ENCODE measurements at regions not wholly inside any gene's neighbourhood (a gene's known extent, or its start where the extent isn't known, plus 50 kb on each side); places are given as distances from the start of the nearest gene placed in this dataset.

- H3K9me3 ChIP-seq (ENCODE audit: low read length) = no peaks in the 10 kb centered on the region
- no peak overlapping the region for H2AFZ ChIP-seq (ENCODE audit: low read length)
- H3K9me2 ChIP-seq (ENCODE audit: insufficient read depth, low read length) = no peaks in the 10 kb centered on the region
- no peak overlapping the region for H3K4me2 ChIP-seq (ENCODE audit: low read length)
- no peaks in the 10 kb centered on the region for H4K20me1 ChIP-seq (ENCODE audit: insufficient read depth, low read length)
- ChIA-PET POLR2A (interaction anchor here (0.8 kb wide), 1 partner anchor 161 kb away, joined by 3 read pairs; no protein-coding TSS in a partner anchor), CTCF (ENCODE audit: unreplicated experiment) (no interaction called here)
- no peaks in the 10 kb centered on the region for H3K79me2 ChIP-seq (ENCODE audit: insufficient read depth, low read depth, low read length)
- TF ChIP-seq CTCF (conservative IDR thresholded peaks at IDR 0.05; ENCODE audit: low read length) (no peak), EZH2phosphoT487 (IDR thresholded peaks at IDR 0.05; ENCODE audit: borderline replicate concordance, low read depth, low read length) (no peak)
- no peak overlapping the region for H3K27ac ChIP-seq (ENCODE audit: low read depth, low read length, poor library complexity, severe bottlenecking)
- intact Hi-C loops (cut with micrococcal nuclease; ENCODE audit: unreplicated experiment) = no loop called here
- H3K36me3 ChIP-seq (ENCODE audit: insufficient read depth, low read length) = no peaks in the 10 kb centered on the region
- BruUV-seq (replicated peaks) = no TSS peak
- no peak overlapping the region for H3K4me3 ChIP-seq (ENCODE audit: low read depth, low read length, poor library complexity, severe bottlenecking)
- DNase-seq (ENCODE audit: low spot score) = no peak
- H3K4me1 ChIP-seq (ENCODE audit: insufficient read depth, low read length, poor library complexity, severe bottlenecking) = no peaks in the 10 kb centered on the region
Observed at GRCh38 chr3:139238281-139239030, 105.4 kb upstream of the MRPS22 start.

DNA sequence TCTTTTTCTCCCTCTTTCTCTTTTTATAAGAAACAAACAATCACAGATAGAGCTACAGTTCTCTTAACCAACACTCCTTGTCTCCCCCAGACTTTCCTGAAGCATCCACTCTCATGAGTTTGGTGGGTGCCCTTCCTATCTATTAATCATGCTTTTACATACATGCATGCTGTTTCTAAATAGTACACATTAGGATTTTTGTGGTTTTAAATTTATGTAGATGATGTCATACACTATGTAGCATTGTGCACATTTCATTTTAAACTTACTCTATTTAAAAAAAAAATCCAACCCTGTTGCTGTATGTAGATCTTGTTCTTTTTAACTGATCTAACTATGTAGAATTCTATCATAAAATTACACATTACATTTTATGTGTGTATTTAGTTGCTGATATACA, 104.3 kb upstream of the MRPS22 start:
- Histone ChIP-seq H3K36me3 (ENCODE audit: insufficient read depth, low read length) (no peaks in the 10 kb centered on the region), H2AFZ (ENCODE audit: low read length) (no peak overlapping the region), H3K4me2 (ENCODE audit: low read length) (no peak overlapping the region), H3K4me3 (ENCODE audit: low read depth, low read length, poor library complexity, severe bottlenecking) (no peak overlapping the region), H3K79me2 (ENCODE audit: insufficient read depth, low read depth, low read length) (no peaks in the 10 kb centered on the region), H3K27ac (ENCODE audit: low read depth, low read length, poor library complexity, severe bottlenecking) (no peak overlapping the region), H4K20me1 (ENCODE audit: insufficient read depth, low read length) (no peaks in the 10 kb centered on the region), H3K9me2 (ENCODE audit: insufficient read depth, low read length) (no peaks in the 10 kb centered on the region), H3K4me1 (ENCODE audit: insufficient read depth, low read length, poor library complexity, severe bottlenecking) (no peaks in the 10 kb centered on the region), H3K9me3 (ENCODE audit: low read length) (no peaks in the 10 kb centered on the region)
- TF ChIP-seq CTCF (conservative IDR thresholded peaks at IDR 0.05; ENCODE audit: low read length) (no peak), EZH2phosphoT487 (IDR thresholded peaks at IDR 0.05; ENCODE audit: borderline replicate concordance, low read depth, low read length) (no peak)
- intact Hi-C loops (cut with micrococcal nuclease; ENCODE audit: unreplicated experiment) = no loop called here
- POLR2A ChIA-PET = no interaction called here
- CTCF ChIA-PET (ENCODE audit: unreplicated experiment) = no interaction called here
- BruUV-seq (replicated peaks) = no TSS peak
- no peak for DNase-seq (ENCODE audit: low spot score)

GRCh38 chr3:139241783-139242182, 102.0 kb upstream of the MRPS22 start:
- Histone ChIP-seq H3K9me3 (ENCODE audit: low read length) (no peaks in the 10 kb centered on the region), H3K4me2 (ENCODE audit: low read length) (no peak overlapping the region), H2AFZ (ENCODE audit: low read length) (no peak overlapping the region), H3K9me2 (ENCODE audit: insufficient read depth, low read length) (no peaks in the 10 kb centered on the region), H3K36me3 (ENCODE audit: insufficient read depth, low read length) (no peaks in the 10 kb centered on the region), H3K4me3 (ENCODE audit: low read depth, low read length, poor library complexity, severe bottlenecking) (no peak overlapping the region), H3K79me2 (ENCODE audit: insufficient read depth, low read depth, low read length) (no peaks in the 10 kb centered on the region), H4K20me1 (ENCODE audit: insufficient read depth, low read length) (no peaks in the 10 kb centered on the region), H3K4me1 (ENCODE audit: insufficient read depth, low read length, poor library complexity, severe bottlenecking) (no peaks in the 10 kb centered on the region), H3K27ac (ENCODE audit: low read depth, low read length, poor library complexity, severe bottlenecking) (no peak overlapping the region)
- ChIA-PET CTCF (ENCODE audit: unreplicated experiment) (no interaction called here), POLR2A (no interaction called here)
- no peak for TF ChIP-seq CTCF (conservative IDR thresholded peaks at IDR 0.05; ENCODE audit: low read length)
- BruUV-seq (replicated peaks) = no TSS peak
- no peak for DNase-seq (ENCODE audit: low spot score)
- intact Hi-C loops (cut with micrococcal nuclease; ENCODE audit: unreplicated experiment) = no loop called here
